SK-N-SH (cell line): ENCODE measurements at regions not wholly inside any gene's neighbourhood (a gene's known extent, or its start where the extent isn't known, plus 50 kb on each side); places are given as distances from the start of the nearest gene placed in this dataset.

ENCODE experiments used
- CTCF ChIA-PET: fragments of 300-600, 350-600 bp; formaldehyde crosslinking; extraction: SDS; loops from one replicate; lab custom pipeline; 2021; lab: Yijun Ruan, JAX
- POLR2A ChIA-PET: fragments of 350-600 bp; sonication (Branson Sonifier 250); formaldehyde crosslinking; extraction: SDS; loops from one replicate; lab custom pipeline; 2020; ENCODE audit warnings: antibody characterized with exemption, inconsistent platforms; lab: Yijun Ruan, JAX
- DNase-seq: peaks from one replicate; pipeline ENCODE4 v3.0.0; 2012
- H2AFZ ChIP-seq: fragments of 200-600 bp; sonication (generic); 2 replicates; pipeline ENCODE4 v1.8.1; 2016; ENCODE audit warnings: antibody characterized with exemption, mild to moderate bottlenecking, low read depth
- H3F3A ChIP-seq: fragments of 200-600 bp; sonication (generic); replicated peaks from 2 replicates; pipeline ENCODE3; 2016; ENCODE audit warnings: antibody characterized with exemption, mild to moderate bottlenecking; ENCODE audit not compliant: insufficient read depth
- H3K27ac ChIP-seq, 2 experiments: fragments of 200-500 bp in 1 of 2; fragments of 200-600 bp in 1 of 2; sonication (Bioruptor generic) in 1 of 2; sonication (generic), shearing (Covaris generic) in 1 of 2; 2 replicates each; pipeline versions ENCODE4 v1.5.1 to v1.6.1; 2014 to 2016; ENCODE audit warnings: low read depth in 2 of 2, inconsistent platforms in 1 of 2, low read length in 1 of 2, mild to moderate bottlenecking in 1 of 2, mixed read lengths in 1 of 2
- H3K27me3 ChIP-seq: fragments of 200-600 bp; sonication (generic), shearing (Covaris generic); 2 replicates; pipeline ENCODE4 v1.6.1; 2016; ENCODE audit warnings: mixed run types; ENCODE audit not compliant: insufficient read depth
- H3K36me3 ChIP-seq, 2 experiments: fragments of 200-500 bp in 1 of 2; fragments of 200-600 bp in 1 of 2; sonication (Bioruptor generic) in 1 of 2; sonication (generic) in 1 of 2; replicated peaks in 1 of 2; 2 replicates each; pipeline versions ENCODE3 to v1.5.1; 2014 to 2016; ENCODE audit warnings: low read length in 1 of 2, mild to moderate bottlenecking in 1 of 2; ENCODE audit not compliant: insufficient read depth in 2 of 2, control insufficient read depth in 1 of 2
- H3K4me1 ChIP-seq, 2 experiments: fragments of 200-500 bp in 1 of 2; fragments of 200-600 bp in 1 of 2; sonication (Bioruptor generic) in 1 of 2; sonication (generic), shearing (Covaris generic) in 1 of 2; 2 replicates each; pipeline versions ENCODE4 v1.5.1 to v1.6.1; 2014 to 2016; ENCODE audit warnings: low read depth in 1 of 2, low read length in 1 of 2, mixed run types in 1 of 2; ENCODE audit not compliant: insufficient read depth in 2 of 2, control insufficient read depth in 1 of 2
- H3K4me2 ChIP-seq: fragments of 200-600 bp; sonication (generic), shearing (Covaris generic); 2 replicates; pipeline ENCODE4 v1.6.1; 2017; ENCODE audit warnings: mixed run types
- H3K4me3 ChIP-seq, 2 experiments: fragments of 200-500 bp in 1 of 2; fragments of 200-600 bp in 1 of 2; sonication (Bioruptor generic) in 1 of 2; sonication (generic), shearing (Covaris generic) in 1 of 2; 2 replicates each; pipeline versions ENCODE4 v1.5.1 to v1.8.1; 2014 to 2016; ENCODE audit warnings: low read depth in 2 of 2, inconsistent platforms in 1 of 2, low read length in 1 of 2, mild to moderate bottlenecking in 1 of 2, mixed read lengths in 1 of 2, moderate library complexity in 1 of 2
- H3K79me2 ChIP-seq: fragments of 200-600 bp; sonication (generic); 2 replicates; pipeline ENCODE4 v1.8.1; 2017; ENCODE audit warnings: mild to moderate bottlenecking; ENCODE audit not compliant: insufficient read depth
- H3K9ac ChIP-seq: fragments of 200-600 bp; sonication (generic); 2 replicates; pipeline ENCODE4 v1.6.1; 2017; ENCODE audit warnings: mixed run types
- H3K9me2 ChIP-seq: fragments of 200-600 bp; sonication (generic); 2 replicates; pipeline ENCODE4 v1.6.1; 2017; ENCODE audit warnings: mixed run types
- H3K9me3 ChIP-seq: fragments of 200-600 bp; sonication (generic); 2 replicates; pipeline ENCODE4 v1.6.1; 2017; ENCODE audit warnings: mixed run types, mild to moderate bottlenecking, moderate library complexity
- H4K20me1 ChIP-seq: fragments of 200-600 bp; sonication (generic); 2 replicates; pipeline ENCODE4 v1.6.1; 2017; ENCODE audit warnings: mild to moderate bottlenecking, mixed run types; ENCODE audit not compliant: insufficient read depth
- CHD2 ChIP-seq: fragments of 150-350 bp; IDR thresholded peaks from 2 replicates; pipeline ENCODE4 v1.6.1; 2018; ENCODE audit warnings: low read length; ENCODE audit not compliant: partially characterized antibody
- ELF1 ChIP-seq: IDR thresholded peaks from 2 replicates; pipeline ENCODE4 v1.4.0; 2012
- EZH2phosphoT487 ChIP-seq: fragments of 200-600 bp; sonication (generic); IDR thresholded peaks from 2 replicates; pipeline ENCODE4 v1.6.1; 2017; ENCODE audit warnings: low read depth, mixed run types, mild to moderate bottlenecking, antibody characterized with exemption, moderate library complexity, borderline replicate concordance
- FOXM1 ChIP-seq: IDR thresholded peaks from 2 replicates; pipeline ENCODE4 v1.4.0; 2012; ENCODE audit warnings: low read depth, mild to moderate bottlenecking
- GABPA ChIP-seq: IDR thresholded peaks from 2 replicates; pipeline ENCODE4 v1.4.0; 2012; ENCODE audit warnings: low read depth, mild to moderate bottlenecking
- GATA2 ChIP-seq: sonication (generic); formaldehyde crosslinking; IDR thresholded peaks from 2 replicates; pipeline ENCODE4 v1.5.0; 2020; ENCODE audit warnings: mild to moderate bottlenecking, missing genetic modification reagents
- IRF3 ChIP-seq: fragments of 150-350 bp; IDR thresholded peaks from 2 replicates; pipeline ENCODE4 v1.6.1; 2016; ENCODE audit warnings: mild to moderate bottlenecking, low read depth, low read length
- NRF1 ChIP-seq: IDR thresholded peaks from 2 replicates; pipeline ENCODE4 v1.6.1; 2012; ENCODE audit warnings: low read depth, mild to moderate bottlenecking, low read length
- RAD21 ChIP-seq: IDR thresholded peaks from 2 replicates; pipeline ENCODE4 v1.6.1; 2012; ENCODE audit warnings: mild to moderate bottlenecking, low read length
- RCOR1 ChIP-seq: fragments of 150-350 bp; IDR thresholded peaks from 2 replicates; pipeline ENCODE4 v1.6.1; 2017; ENCODE audit warnings: antibody characterized with exemption, low read length
- RXRA ChIP-seq: IDR thresholded peaks from 2 replicates; pipeline ENCODE4 v1.4.0; 2012; ENCODE audit warnings: low read depth, mild to moderate bottlenecking, borderline replicate concordance
- SIN3A ChIP-seq: IDR thresholded peaks from 2 replicates; pipeline ENCODE4 v1.6.1; 2012; ENCODE audit warnings: low read depth, mild to moderate bottlenecking, low read length, moderate library complexity, borderline replicate concordance
- TAF1 ChIP-seq: IDR thresholded peaks from 2 replicates; pipeline ENCODE4 v1.6.1; 2012; ENCODE audit warnings: low read depth, mild to moderate bottlenecking, low read length, moderate library complexity, borderline replicate concordance
- TCF12 ChIP-seq: IDR thresholded peaks from 2 replicates; pipeline ENCODE4 v1.4.0; 2012
- USF1 ChIP-seq: IDR thresholded peaks from 2 replicates; pipeline ENCODE4 v1.4.0; 2012; ENCODE audit warnings: low read depth, borderline replicate concordance
- WGBS: methylation state at CpG from one replicate; pipeline ENCODE4 v1.1.6; 2017; ENCODE audit warnings: low lambda C conversion rate; 5-methylcytosine and 5-hydroxymethylcytosine counted together
- TF ChIP-seq, protein P1 (sequence below): IDR thresholded peaks from 2 replicates; pipeline ENCODE4 v1.6.1; 2012; ENCODE audit warnings: mild to moderate bottlenecking, low read depth, low read length, moderate library complexity
- TF ChIP-seq, protein P2 (sequence below): fragments of 150-350 bp; IDR thresholded peaks from 2 replicates; pipeline ENCODE4 v1.6.1; 2017; ENCODE audit warnings: antibody characterized with exemption, low read length, low read depth, borderline replicate concordance

DNA sequence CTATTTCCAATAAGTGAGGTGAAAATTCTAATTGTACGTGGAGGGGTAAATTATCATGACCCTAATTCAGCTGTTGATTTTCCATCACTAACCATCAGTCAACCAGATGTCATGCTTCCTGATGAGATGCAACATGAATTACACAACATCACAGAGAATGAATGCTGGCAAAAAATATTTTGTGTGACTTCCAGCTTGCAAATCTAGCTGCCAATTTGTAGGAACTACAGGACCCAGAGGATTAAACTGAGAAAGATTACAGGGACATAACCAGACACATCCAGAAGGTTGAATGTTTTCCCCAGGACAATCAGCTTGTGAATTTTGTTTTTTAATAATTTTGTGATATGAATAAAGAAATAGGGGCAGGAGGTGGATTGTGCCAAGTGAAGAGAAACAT is 349.0 kb upstream of the ATP10A start:
- Histone ChIP-seq H3K4me2 (no peak overlapping the region), H3F3A (no peaks in the 10 kb centered on the region), H3K9me3 (no peaks in the 10 kb centered on the region; the same call in 1 of the 2 replicates), H3K9me2 (no peaks in the 10 kb centered on the region), H3K4me3 (no peak overlapping the region), H3K36me3 (no peaks in the 10 kb centered on the region), H4K20me1 (no peaks in the 10 kb centered on the region), H2AFZ (no peak overlapping the region), H3K4me1 (no peaks in the 10 kb centered on the region), H3K79me2 (no peaks in the 10 kb centered on the region), H3K9ac (no peak overlapping the region), H3K27ac (no peak overlapping the region), H3K27me3 (no peaks in the 10 kb centered on the region)
- ChIA-PET POLR2A (no interaction called here), CTCF (interaction anchor here (1.0 to 2.3 kb wide), 3 partner anchors 49 to 653 kb away, joined by 3 to 6 read pairs (median 3); no protein-coding TSS in a partner anchor)
- 10% methylated on average over 1 of the region's 1 CpG for WGBS
- DNase-seq = no peak
- TF ChIP-seq RCOR1 (no peak), TCF12 (no peak), USF1 (no peak), IRF3 (no peak), ELF1 (no peak), CHD2 (no peak), RXRA (no peak), GATA2 (CRISPR knock-in tag) (no peak), GABPA (no peak), RAD21 (no peak), FOXM1 (no peak), TAF1 (no peak), EZH2phosphoT487 (no peak), NRF1 (no peak), SIN3A (no peak)
- TF ChIP-seq, protein P1, sequence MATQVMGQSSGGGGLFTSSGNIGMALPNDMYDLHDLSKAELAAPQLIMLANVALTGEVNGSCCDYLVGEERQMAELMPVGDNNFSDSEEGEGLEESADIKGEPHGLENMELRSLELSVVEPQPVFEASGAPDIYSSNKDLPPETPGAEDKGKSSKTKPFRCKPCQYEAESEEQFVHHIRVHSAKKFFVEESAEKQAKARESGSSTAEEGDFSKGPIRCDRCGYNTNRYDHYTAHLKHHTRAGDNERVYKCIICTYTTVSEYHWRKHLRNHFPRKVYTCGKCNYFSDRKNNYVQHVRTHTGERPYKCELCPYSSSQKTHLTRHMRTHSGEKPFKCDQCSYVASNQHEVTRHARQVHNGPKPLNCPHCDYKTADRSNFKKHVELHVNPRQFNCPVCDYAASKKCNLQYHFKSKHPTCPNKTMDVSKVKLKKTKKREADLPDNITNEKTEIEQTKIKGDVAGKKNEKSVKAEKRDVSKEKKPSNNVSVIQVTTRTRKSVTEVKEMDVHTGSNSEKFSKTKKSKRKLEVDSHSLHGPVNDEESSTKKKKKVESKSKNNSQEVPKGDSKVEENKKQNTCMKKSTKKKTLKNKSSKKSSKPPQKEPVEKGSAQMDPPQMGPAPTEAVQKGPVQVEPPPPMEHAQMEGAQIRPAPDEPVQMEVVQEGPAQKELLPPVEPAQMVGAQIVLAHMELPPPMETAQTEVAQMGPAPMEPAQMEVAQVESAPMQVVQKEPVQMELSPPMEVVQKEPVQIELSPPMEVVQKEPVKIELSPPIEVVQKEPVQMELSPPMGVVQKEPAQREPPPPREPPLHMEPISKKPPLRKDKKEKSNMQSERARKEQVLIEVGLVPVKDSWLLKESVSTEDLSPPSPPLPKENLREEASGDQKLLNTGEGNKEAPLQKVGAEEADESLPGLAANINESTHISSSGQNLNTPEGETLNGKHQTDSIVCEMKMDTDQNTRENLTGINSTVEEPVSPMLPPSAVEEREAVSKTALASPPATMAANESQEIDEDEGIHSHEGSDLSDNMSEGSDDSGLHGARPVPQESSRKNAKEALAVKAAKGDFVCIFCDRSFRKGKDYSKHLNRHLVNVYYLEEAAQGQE = no peak
- TF ChIP-seq, protein P2, sequence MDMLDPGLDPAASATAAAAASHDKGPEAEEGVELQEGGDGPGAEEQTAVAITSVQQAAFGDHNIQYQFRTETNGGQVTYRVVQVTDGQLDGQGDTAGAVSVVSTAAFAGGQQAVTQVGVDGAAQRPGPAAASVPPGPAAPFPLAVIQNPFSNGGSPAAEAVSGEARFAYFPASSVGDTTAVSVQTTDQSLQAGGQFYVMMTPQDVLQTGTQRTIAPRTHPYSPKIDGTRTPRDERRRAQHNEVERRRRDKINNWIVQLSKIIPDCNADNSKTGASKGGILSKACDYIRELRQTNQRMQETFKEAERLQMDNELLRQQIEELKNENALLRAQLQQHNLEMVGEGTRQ = no peak
